Brain microvascular endothelial cell (primary cell): ENCODE measurements at regions not wholly inside any gene's neighbourhood (a gene's known extent, or its start where the extent isn't known, plus 50 kb on each side); places are given as distances from the start of the nearest gene placed in this dataset.
"Not testable (repeated sequence)": the region's sequence is repeated elsewhere in the genome, so short reads cannot be mapped to it uniquely, and the experiment has no call there.

Experiments
- DNase-seq: peaks from one replicate; pipeline ENCODE4 v3.0.0-alpha.2; 2020
- H3K27ac ChIP-seq: fragments of 250-450 bp; sonication (Bioruptor Pico); 2 replicates; pipeline ENCODE4 v1.5.1; 2020; ENCODE audit warnings: mild to moderate bottlenecking, moderate library complexity
- H3K27me3 ChIP-seq: fragments of 250-450 bp; sonication (Bioruptor Pico); replicated peaks from 2 replicates; pipeline ENCODE4 v1.5.1; 2020; ENCODE audit warnings: mild to moderate bottlenecking
- H3K36me3 ChIP-seq: fragments of 250-450 bp; sonication (Bioruptor Pico); replicated peaks from 2 replicates; pipeline ENCODE4 v1.5.1; 2020; ENCODE audit warnings: mild to moderate bottlenecking
- H3K4me3 ChIP-seq: 2 replicates; pipeline ENCODE4 v1.5.1; 2011; ENCODE audit warnings: low read depth, mild to moderate bottlenecking, control low read depth, low read length, moderate library complexity
- in situ Hi-C: cut with HindIII; loops from 2 replicates; pipeline ENCODE4 v1.10.0; 2017; ENCODE audit warnings: low sequenced_read_pairs, low pct_ligation_motif_present
- TF ChIP-seq, protein P1 (sequence below): IDR thresholded peaks from 2 replicates; pipeline ENCODE4 v1.5.1; 2011; ENCODE audit warnings: low read depth, mild to moderate bottlenecking, moderate library complexity, low read length, control low read depth, inconsistent platforms; ENCODE audit errors: missing control alignments

DNA sequence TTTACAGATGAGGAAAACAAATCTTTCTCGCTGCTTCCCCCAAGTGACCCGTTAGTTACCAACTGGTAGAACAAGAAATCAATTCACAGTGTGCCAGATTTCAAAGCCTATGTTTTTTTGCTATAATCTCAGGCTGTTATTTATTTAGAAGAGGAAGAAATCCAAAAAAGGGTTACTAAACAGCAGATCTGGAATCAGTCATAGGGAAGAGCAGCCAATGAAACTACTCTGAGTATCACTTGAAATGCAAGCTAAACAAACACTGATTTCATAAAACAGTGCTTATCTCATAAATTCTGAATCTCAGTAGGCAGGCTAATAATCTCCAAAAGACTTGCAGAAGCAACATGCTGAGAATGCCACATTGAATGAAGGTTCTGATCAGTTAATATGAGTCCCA is 829.5 kb upstream of the ACO1 start:
- no peak overlapping the region for H3K27ac ChIP-seq
- H3K36me3 ChIP-seq = no peaks in the 10 kb centered on the region
- no peaks in the 10 kb centered on the region for H3K27me3 ChIP-seq
- DNase-seq = no peak
- H3K4me3 ChIP-seq = no peak overlapping the region
- TF ChIP-seq, protein P1, sequence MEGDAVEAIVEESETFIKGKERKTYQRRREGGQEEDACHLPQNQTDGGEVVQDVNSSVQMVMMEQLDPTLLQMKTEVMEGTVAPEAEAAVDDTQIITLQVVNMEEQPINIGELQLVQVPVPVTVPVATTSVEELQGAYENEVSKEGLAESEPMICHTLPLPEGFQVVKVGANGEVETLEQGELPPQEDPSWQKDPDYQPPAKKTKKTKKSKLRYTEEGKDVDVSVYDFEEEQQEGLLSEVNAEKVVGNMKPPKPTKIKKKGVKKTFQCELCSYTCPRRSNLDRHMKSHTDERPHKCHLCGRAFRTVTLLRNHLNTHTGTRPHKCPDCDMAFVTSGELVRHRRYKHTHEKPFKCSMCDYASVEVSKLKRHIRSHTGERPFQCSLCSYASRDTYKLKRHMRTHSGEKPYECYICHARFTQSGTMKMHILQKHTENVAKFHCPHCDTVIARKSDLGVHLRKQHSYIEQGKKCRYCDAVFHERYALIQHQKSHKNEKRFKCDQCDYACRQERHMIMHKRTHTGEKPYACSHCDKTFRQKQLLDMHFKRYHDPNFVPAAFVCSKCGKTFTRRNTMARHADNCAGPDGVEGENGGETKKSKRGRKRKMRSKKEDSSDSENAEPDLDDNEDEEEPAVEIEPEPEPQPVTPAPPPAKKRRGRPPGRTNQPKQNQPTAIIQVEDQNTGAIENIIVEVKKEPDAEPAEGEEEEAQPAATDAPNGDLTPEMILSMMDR = no peak
- in situ Hi-C loops = no loop called here

DNA sequence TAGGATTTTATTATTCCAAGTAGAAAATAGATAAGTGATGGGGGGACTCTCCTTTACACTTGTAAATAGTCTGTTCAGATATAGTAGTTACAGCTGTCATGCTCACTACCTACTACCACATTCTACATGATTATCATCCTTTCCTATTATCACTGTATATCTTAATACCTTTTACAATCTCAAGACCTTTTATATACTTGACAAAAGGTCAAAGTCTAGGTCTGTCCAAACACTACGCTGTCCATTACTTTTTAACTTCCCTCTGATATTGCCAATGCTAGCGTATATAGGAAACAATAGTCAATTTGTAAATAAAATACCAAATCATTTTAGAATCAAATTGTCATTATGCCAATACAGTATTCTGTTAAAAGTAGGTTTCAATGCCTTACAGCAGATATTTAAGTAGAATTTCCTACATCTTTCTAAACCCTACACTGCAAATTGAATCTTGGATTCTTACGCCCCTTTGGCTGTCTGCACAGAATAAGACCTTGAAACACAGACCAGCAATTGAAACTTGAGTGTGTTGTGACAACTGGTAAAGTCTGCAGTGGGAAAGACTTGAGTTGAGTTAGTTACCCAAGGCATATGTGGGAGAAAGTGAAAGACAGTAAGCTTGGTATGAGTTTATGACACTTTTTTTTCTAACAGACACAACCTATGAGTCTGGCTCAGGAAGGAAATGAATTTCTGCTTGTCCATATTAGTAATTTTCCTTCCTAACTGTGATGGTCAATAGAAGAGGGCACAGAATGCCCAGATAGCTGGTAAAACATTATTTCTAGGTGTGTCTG is 827.6 kb upstream of the ACO1 start:
- no peak for DNase-seq
- Histone ChIP-seq H3K4me3 (no peak overlapping the region), H3K36me3 (no peaks in the 10 kb centered on the region), H3K27me3 (no peaks in the 10 kb centered on the region), H3K27ac (no peak overlapping the region)
- in situ Hi-C loops = no loop called here
- TF ChIP-seq, protein P1 = no peak

DNA sequence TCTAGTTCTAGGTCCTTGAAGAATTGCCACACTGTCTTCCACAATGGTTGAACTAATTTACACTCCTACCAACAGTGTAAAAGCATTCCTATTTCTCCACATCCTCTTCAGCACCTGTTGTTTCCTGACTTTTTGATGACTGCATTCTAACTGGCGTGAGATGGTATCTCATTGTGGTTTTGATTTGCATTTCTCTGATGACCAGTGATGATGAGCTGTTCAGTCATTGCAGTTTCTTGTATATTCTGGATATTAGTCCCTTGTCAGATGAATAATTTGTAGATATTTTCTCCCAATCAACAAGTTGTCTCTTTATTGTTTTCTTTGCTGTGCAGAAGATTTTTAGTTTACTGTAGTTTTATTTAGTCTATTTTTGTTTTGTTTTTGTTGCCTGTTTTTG is 812.3 kb upstream of the ACO1 start:
- in situ Hi-C loops, H3K27me3 ChIP-seq, H3K36me3 ChIP-seq, H3K4me3 ChIP-seq: not testable (repeated sequence)
- DNase-seq = peak; percentile 56
- H3K27ac ChIP-seq = peak overlapping the region; percentile 1

DNA sequence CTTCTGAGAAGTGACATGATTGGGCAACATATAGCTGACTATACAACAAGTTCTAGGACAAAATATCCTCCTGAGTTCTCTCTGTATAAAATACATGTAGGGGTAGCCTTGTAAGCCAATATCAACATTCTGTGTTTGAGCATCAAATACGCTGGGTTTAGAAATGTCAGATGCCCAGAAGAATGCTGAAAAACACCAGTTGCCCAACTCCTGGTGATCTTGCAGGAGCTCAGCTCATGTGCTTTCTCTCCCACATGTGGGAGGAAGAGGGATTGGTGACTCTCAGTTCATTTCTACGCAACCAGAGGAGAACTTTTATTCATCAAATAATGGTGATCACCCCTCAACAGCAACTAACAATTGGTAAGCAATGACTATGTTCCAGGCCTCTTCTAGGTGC is 810.9 kb upstream of the ACO1 start:
- in situ Hi-C loops = no loop called here
- H3K27me3 ChIP-seq = no peaks in the 10 kb centered on the region
- no peak for DNase-seq
- H3K27ac ChIP-seq = no peak overlapping the region
- no peak overlapping the region for H3K4me3 ChIP-seq
- H3K36me3 ChIP-seq = no peaks in the 10 kb centered on the region
- TF ChIP-seq, protein P1 = no peak

DNA sequence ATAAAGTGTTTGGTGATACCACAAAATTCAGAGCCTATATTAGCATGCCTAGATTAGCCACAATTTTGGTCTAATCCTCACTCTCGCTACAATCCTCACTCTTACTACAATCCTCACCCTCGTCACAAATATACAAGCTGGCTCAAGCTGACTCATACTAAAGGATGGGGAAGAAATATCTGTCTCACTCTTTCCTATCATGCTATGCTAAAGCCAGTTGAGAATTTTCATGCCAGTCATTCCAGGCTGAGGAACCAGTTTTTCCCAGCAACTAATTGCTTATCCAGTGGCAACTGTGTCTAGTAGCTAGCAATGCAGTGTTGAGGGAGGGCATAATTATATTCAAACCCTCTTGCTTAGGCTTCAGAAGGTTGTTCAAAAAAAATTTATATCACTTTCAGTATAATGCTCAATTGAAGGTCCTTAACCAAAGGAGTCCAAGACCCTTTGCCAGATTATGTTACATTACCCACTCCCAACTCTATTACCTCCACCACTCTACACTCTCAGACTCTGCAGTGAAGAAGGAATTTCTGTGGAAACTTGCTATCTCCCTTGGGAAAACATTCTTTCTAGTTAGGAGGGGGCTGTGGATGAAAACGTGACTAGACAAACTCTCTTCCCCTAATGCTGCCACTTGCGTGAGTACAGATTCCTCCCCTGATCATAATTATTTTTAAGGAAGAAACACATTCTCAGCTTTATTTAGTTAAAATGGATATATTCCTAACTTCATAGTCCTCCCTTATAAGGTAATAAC is 810.3 kb upstream of the ACO1 start:
- TF ChIP-seq, protein P1 = no peak

DNA sequence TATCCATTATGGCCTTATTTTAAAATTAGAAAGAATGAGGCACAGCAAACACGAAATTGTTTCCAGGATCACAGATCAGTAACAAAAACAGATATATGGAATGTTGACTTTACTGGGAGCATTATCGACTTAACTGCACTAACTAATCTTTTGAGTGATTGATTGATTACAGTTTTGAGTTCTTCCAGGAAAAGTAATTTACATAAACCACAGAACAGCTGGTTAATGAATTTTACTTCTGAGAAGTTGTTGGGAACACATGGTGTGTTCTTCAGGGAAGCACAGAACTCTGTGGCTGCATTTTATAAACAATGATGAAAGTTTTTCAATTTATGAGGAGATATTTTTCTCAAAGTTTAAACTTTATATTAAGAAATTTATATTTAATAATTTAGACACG is 802.4 kb upstream of the ACO1 start:
- H3K36me3 ChIP-seq = no peaks in the 10 kb centered on the region
- no peak overlapping the region for H3K4me3 ChIP-seq
- TF ChIP-seq, protein P1 = no peak
- in situ Hi-C loops = no loop called here
- H3K27ac ChIP-seq = no peak overlapping the region
- DNase-seq = no peak
- H3K27me3 ChIP-seq = no peaks in the 10 kb centered on the region

More for the DNA sequence above, 810.3 kb upstream of the ACO1 start:
- peak; percentile 56 for DNase-seq
- Histone ChIP-seq H3K4me3 (no peak overlapping the region), H3K36me3 (no peaks in the 10 kb centered on the region), H3K27me3 (no peaks in the 10 kb centered on the region), H3K27ac (peak overlapping the region; percentile 34)
- in situ Hi-C loops = no loop called here
